Left renal pelvis (tissue), 4 donors: ENCODE measurements at regions not wholly inside any gene's neighbourhood (a gene's known extent, or its start where the extent isn't known, plus 50 kb on each side); places are given as distances from the start of the nearest gene placed in this dataset.
"Not testable (repeated sequence)": the region's sequence is repeated elsewhere in the genome, so short reads cannot be mapped to it uniquely, and the experiment has no call there.

ENCODE experiments used
- DNase-seq, 4 donors: peaks; one replicate each; pipeline ENCODE4 v3.0.0-alpha.2; 2013; ENCODE audit warnings: low read depth in 4 of 4, low spot score in 3 of 4

- no peak for DNase-seq
These were observed 191.1 kb upstream of the GLI2 start for GRCh38 chr2:120544522-120544921.

DNA sequence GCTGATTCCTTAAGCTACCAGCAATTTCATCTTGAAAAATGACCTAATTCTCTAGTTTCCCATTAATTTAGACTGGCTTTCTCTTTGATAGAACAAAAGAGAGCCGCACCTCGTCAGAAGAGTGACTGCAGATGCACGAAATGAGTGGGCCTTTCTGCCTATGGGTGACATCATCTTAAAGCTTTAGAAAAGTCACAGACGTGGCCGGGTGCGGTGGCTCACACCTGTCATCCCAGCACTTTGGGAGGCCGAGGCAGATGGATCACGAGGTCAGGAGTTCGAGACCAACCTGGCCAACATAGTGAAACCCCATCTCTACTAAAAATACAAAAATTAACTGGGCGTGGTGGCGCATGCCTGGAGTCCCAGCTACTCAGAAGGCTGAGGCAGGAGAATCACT, 190.7 kb upstream of the GLI2 start:
- not testable (repeated sequence) for DNase-seq

DNA sequence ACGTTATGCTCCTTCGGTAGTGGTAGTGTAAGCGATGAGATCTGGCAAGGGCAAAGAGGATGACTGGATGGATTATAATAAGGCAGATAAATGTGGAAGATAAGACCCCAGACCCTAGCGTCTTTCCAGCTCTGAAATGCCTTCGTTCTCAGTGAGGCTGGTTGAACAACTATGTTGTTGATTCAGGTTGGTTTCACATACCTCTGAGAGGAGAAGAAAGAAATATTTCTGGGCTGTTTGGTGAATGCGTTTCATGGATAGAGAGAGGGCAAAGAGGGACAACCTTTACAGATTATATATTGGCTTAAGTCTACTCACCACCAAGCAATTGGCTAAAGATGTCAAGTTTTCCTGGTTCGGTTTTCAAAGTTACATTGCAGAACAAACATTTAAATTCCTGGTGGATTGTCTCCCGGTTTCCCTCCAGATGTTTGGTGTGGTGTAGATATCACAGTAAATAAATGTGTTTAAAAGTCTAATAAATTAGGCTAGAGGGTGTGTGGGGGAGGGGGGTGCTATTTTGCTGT, 190.1 kb upstream of the GLI2 start:
- no peak for DNase-seq

DNA sequence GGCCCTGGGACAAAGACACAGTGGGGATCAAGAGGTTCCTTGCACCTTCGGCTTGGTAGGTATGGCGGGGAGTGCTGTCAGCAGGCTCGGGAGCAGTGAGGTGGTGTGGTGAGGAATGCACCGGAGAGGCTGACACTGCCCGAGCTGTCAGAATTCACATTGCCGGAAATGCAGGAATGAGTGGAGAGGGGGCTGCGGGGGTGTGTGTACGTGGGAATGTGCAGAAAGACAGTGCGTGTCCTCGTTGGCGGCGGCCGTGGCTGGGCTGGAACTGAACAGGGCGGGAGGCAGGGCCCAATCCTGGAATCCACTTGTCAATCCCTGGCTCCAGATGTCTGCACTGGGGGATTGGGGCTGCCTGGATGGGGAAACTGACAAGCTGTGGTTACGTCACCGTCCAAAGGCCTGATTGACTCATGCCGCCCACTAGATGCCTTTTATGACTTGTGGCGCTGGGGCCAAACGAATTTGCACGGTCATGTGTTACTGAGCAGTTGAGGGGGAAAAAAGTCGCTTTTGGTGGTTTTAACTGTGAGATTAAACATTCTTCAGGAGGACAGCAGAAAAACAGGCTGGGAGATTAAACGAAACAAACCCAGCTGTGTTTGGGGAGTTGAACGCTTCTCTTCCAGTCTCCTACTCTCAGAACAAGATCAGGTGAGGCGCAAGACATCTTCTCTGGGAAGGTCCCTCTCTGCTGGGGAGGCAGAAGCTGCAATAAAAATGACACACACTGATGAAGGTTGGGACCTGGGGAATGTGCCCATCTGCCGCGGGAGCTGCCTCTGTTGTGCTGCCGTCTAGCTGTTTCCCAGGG, 189.4 kb upstream of the GLI2 start:
- no peak for DNase-seq

GRCh38 chr2:120546865-120547390, 188.7 kb upstream of the GLI2 start:
- no peak for DNase-seq

DNA sequence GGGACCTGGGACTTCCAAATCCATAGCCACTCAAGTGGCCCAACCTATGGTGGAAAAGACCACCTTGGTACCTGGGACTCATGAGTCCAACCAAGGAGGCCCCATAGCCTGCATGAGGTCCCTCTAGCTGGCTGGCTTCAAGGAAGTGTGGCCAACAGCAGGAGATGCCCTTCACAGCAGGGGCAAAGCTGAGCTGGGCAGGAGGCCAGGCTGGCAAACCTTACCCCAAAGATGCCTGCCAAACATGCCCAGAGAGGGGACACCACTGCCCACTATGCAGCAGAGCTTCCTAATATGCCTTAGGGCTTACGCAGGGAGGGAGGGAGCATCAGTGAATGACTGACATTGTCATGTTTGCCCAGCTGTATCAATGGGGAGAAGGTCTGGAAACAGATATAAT, 188.0 kb upstream of the GLI2 start:
- no peak for DNase-seq

DNA sequence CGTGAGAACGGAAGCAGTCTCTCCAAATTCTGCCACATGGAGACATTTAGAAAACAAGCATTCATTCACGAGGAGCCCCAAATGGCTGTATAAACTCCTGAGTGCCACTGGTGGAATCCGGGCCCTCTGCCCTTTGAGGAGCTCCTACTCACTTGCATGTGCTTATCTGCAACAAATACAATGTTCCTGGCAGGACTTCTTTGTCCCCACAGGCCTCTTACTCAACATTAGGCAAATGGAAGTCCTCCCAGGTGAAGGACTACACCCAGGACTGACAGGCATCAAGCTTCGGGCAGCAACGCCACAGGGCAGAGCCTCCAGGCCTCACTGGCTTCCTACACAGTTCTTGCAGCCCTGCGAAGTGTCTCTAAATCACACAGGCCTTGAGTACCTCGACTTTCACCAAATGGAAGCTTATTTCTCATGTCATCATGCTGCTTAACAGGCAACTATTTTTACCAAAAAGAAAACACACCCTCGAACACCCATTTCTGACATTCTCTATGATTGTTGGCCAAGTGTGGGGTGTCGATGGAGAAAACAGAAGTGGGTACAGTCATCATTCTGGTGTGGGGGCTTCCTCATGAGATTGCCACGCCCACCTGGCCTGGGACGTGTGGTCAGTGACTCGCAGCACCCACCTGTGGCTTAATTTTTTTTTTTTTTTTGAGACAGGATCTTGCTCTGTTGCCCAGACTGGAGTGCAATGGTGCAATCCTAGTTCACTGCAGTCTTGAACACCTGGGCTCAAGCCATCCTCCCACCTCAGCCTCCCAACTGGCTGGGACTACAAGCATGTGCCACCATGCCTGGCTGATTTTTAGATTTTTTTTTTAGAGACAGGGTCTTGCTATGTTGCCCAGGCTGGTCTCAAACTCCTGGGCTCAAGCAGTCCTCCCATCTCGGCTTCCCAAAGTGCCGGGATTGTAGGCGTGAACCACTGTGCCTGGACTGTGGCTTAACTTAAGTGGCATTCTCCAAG, 186.8 kb upstream of the GLI2 start:
- no peak for DNase-seq

DNA sequence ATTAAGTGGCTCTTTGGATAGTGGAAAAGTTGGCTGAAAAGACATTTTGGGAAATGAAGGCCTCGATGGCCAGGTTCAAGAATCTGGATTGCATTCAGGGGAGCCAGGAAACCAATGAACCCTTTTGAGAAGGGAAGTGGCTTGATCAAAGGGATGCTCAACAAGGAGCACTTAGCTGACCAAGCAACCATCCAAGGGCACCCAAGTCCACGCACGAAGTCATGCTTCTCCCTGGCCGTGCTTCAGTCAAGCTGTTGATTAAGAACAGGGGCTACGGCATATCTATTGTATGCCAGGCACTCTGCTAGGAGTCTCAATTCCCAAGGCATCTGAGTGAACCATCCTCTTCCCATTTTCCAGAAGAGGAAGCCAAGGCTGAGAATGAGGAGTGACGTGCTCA, 185.8 kb upstream of the GLI2 start:
- no peak for DNase-seq

DNA sequence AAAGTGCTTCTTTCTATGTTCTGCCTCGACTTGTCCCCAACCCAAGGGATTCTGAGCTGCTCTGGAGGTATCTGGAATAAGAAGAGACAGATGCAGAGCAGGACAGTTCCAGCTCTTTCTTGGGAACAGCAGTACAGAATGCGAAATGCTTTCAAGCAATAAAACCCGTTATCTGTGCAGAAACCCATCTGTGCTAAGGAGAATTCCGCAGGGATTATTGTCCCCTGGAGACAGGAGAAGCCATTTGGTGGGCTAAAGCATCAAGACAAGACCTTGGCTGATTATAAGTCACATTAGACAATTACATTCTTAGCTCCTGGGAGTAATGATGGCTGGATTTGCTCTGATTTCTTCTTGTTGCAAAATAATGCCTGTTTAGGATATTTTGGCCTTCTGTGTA, 185.4 kb upstream of the GLI2 start:
- no peak for DNase-seq

- no peak for DNase-seq
These were observed 184.7 kb upstream of the GLI2 start for GRCh38 chr2:120550893-120551446.

DNA sequence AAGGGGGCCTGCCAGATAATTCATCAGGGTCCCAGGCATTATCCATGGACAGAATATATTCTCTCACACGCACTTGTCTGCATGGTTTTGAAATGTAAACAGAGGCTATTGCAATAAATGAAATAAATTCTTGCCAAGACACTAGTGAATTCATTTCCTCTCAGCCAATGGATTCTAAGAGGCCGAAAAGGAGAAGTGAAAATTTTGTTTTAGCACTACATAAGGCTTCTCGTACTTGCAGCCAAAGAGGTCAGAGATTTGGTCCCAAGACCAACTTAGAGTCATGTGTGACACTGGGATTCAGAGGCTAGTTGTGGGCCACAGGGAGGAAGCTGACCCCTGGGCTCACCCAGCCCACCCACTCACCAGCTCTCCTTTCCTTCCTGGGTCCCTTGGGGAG, 184.1 kb upstream of the GLI2 start:
- no peak for DNase-seq

- DNase-seq, result no peak
These were observed 183.6 kb upstream of the GLI2 start for GRCh38 chr2:120552079-120552478.

DNA sequence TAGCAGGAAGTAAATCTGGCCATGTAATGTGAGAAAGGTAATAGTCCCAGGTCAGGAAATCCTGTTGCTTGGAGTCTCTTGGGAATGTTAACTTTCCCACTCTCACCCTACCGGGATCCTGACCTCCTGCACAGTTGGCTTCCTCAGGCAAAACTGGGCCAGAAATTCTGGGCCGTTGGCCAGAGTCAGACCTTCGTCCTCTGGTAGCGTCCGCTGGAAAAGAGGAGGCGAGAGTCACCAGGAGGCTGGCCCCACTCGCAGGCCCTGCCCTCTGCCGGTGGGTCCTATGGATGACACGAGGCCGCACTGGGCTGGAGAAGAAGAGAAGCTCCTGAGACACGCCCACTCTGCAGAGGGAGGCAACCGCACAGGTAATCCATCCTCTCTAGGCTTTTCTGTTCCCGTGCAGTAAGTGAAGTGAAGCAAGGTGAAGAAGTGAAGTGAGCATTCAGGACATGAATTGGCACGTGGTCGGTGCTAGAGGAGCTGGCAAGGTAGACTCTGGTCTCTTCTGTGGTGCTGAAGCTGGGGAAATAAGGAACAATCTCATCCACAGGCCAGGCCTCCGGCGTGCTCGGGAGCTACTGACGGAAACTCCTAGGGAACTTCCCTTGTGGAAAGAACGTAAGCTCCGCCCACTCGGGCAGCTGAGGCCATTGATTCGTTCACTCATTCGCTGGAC, 182.7 kb upstream of the GLI2 start:
- no peak for DNase-seq

- no peak for DNase-seq
These were observed 181.0 kb upstream of the GLI2 start for GRCh38 chr2:120554625-120555032.

DNA sequence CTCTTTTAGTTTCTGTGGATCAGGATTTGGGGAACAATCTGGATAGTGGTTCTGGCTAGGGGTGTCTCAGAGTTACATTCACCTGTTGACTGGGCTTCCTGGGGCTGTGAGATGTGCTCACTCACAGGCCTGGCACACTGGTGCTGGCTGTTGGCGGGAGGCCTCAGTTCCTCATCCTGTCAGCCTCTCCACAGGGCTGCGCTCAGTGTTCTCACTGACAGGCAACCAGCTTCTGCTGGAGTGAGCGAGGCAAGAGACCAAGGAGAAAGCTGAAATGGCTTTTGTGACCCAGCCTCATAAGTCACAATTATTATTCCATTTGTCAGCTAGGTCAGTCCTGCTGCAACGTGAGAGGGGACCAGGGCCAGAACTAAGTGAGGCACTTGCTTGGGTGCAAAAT, 180.6 kb upstream of the GLI2 start:
- DNase-seq, result no peak

- no peak for DNase-seq
These were observed 178.8 kb upstream of the GLI2 start for GRCh38 chr2:120556911-120557310.

DNA sequence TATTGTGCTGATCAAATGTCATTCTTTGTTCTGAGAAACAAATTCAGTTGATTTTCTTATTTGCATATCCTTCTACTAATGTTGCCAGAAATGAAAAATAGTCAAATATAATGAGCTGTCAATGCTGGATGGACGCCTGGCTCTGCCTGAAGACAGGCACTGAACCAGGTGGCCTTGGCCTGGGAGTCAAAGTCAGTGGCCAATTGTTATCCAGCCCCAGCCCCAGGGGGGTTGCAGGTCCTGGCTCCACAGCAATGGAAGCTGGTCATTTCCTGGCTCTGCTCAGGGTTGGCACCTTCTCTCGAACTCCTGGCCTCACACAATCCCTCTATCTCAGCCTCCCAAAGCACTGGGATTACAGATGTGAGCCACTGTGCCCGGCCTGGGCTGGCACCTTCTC, 176.8 kb upstream of the GLI2 start:
- DNase-seq, result no peak

GRCh38 chr2:120559401-120559800, 176.3 kb upstream of the GLI2 start:
- no peak for DNase-seq

GRCh38 chr2:120560330-120560729, 175.3 kb upstream of the GLI2 start:
- DNase-seq, result no peak

DNA sequence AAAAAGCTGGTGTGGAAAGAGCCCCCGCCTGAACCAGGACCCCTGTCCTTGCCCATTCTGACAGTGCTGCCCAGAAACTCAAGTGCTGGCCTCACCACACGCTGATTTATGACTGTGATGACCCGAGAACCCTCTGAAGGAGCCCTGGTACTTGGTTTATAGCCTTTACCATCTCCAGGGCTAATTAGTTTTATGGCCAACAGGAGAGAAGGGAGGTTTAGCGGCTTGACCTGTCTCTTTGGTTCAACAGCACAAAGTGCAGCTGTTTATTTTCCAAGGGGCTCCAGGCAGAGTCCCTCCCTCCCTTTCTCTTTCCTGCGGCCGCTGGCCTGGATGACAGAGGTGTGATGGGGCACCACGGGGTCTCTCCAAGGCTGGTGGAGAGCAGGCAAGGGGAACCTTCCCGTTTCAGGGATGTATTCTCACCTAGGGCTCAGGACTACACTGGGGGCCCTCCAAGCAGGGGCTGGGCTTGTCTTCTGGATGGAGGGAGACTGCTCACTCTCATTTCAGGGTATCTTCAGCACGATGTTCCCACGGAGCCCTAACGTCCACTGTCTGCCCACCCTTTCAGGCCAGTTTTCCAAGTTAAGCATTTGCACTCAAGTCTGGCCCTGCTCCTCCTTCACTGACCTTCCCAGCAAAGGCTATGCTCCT, 174.2 kb upstream of the GLI2 start:
- peak in 1 of 4 donors; percentile 41 for DNase-seq
